GM04503 (cell line): ENCODE measurements at regions not wholly inside any gene's neighbourhood (a gene's known extent, or its start where the extent isn't known, plus 50 kb on each side); places are given as distances from the start of the nearest gene placed in this dataset.
"Not testable (repeated sequence)": the region's sequence is repeated elsewhere in the genome, so short reads cannot be mapped to it uniquely, and the experiment has no call there.

Experiments
- DNase-seq: peaks from one replicate; pipeline ENCODE4 v3.0.0-alpha.2; 2012; ENCODE audit warnings: low read depth

- DNase-seq = peak; percentile 44
Measured at GRCh38 chr2:145380436-145381017, 860.6 kb upstream of the ZEB2 start.

DNA sequence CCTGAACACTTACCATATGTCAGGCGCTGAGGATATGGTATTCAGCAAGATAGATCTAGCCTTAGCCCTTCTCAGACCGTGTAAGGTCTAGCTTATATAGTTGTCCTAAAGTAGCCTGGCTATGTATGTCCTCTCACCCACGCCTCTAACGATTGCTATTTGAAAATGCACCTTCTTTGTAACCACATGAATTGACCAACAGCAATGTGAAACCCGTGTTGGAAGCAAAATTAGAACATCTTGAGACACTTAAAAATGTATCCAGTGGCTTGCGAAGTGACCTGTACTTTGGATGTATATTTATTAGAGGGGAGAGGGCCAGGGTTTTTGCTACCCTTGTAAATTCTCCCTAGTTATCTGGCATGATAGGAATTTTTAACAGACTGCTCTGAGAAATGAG, 860.0 kb upstream of the ZEB2 start:
- DNase-seq = no peak

DNA sequence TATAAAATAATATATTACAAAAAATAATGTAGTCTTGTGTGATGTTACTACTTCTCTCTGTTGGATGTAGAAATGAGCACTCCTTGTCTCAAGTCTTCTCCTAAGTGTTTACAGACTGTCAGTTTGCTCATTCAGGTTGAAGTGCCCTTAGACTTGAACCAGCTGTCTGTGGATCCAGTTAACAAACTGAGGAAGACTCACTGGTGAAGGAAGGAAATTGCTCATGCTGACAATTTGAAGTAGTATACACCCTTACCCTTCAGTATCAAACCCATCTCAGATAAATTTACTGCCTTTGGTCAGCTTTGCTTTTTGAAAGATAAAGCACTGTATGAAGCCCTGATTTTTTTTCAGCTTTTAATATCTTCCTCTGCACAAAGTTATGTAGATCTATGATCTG, 854.2 kb upstream of the ZEB2 start:
- DNase-seq = no peak

- DNase-seq = not testable (repeated sequence)
Measured at GRCh38 chr2:145367334-145367733, 847.4 kb upstream of the ZEB2 start.

DNA sequence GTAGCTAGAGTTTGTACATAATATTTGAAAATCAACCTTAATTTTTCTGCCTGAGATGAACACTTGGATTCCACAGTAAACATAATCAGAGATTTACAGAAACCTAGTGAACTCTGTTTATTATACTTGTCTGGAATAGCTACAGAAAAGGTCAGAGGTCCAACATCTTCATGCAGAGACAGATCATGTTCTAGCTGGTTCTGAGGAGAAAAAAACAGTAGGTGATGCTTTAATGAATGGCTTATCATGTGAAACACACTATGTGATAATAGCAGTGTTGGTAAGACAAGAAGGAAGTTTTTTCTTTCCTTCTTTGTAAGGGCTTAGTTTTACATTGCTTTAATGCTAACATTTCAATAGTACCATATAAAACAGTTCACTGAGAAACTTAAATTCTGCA, 846.4 kb upstream of the ZEB2 start:
- no peak for DNase-seq

GRCh38 chr2:145360129-145360790, 840.3 kb upstream of the ZEB2 start:
- DNase-seq = no peak

DNA sequence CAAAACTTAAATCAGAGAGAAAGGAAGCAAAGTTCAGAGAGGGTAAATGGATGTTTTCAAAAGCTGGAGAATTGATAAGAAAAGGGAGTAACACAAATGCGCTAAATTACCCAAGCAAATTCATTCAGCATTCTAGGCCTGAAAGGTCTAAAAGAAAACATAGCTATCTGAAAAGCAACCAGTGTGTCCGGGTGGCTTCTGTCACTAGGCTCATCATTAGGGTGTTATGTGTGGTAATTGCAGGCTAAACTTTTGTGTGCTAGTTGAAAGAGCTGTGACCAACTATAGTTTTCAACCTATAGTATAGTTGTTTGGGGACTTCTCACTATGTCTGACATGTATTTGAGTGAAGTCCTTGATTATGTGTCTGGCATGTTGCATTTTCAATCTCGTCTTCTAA, 839.6 kb upstream of the ZEB2 start:
- DNase-seq = no peak

DNA sequence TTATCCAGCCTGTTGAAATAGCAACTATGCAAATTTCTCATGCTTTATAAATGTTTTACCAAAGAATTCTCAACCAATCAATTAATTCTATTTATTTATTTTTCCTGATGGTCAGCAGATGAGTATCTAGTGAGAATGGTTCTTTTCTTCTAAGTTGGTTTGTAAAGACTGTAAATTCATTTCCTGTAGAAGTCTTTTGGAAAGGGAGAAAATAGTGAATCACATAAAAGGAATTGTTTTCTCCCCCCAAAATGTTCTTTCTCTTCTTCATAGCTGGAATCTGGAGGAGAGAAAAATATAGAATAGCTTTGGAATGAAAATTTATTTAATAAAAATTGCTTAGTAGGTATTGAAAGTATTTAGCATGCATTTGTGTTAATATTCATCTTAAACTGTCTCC, 836.1 kb upstream of the ZEB2 start:
- DNase-seq = no peak

DNA sequence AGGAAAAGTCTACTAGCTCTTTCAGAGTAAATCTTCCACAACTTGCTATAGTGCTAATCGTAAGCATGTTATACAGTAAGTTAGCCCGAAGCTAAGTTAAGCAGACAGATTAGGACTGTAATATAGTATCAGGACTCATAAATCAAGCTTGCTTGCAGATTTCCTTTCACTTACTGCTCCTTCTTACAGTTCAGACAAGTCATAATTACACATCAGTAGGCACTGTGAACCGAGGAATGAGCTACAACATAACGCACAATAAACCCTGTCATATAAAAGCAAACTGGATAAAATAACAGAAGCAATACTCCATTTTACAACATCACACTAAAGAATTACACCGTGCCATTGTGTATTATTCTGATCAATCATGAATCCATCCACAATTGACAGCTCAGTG, 832.6 kb upstream of the ZEB2 start:
- DNase-seq = no peak

- DNase-seq = no peak
Measured at GRCh38 chr2:145351864-145352425, 832.0 kb upstream of the ZEB2 start.

DNA sequence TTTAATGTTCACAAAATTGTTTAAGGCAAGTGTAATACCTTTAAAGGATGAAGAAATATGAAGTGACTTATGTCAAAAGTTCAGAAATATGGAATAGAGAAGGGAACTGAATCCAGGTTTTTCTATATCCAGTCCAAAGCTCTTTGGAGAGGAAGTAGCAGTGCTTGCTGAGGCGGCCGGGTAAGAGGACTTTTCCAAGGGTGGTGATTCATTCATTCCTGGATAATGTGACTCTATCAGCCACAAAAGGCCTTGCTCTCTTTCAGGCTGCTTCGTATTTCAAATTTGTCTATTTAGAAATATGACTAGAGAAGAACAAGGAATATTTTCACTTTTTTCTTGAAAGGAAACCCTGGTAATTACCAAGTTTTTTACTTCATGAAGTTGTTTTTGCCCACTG, 830.1 kb upstream of the ZEB2 start:
- peak; percentile 31 for DNase-seq

- peak; percentile 11 for DNase-seq
Measured at GRCh38 chr2:145344076-145344724, 824.3 kb upstream of the ZEB2 start.

- no peak for DNase-seq
Measured at GRCh38 chr2:145343287-145343686, 823.4 kb upstream of the ZEB2 start.

GRCh38 chr2:145341536-145341935, 821.6 kb upstream of the ZEB2 start:
- DNase-seq = no peak

DNA sequence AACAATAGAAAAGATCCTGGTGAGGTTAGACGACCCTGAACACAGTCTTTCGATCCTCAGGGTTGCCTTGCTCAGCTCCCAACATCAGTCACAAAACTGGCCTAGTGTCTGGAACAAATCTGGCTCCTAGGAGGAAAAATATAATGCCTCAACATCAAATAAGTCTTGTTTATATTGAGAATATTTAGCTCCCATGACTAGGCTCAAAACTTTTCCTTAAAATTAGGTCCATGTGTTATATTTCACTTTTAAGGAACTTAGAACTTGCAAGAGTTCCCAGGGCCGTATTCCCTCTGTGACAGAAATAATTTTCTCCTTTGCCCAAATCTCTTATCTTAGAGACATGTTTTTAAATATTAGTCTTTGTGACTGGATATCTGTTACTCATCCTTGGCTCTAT, 819.7 kb upstream of the ZEB2 start:
- DNase-seq = no peak

- no peak for DNase-seq
Measured at GRCh38 chr2:145332210-145332898, 812.4 kb upstream of the ZEB2 start.

DNA sequence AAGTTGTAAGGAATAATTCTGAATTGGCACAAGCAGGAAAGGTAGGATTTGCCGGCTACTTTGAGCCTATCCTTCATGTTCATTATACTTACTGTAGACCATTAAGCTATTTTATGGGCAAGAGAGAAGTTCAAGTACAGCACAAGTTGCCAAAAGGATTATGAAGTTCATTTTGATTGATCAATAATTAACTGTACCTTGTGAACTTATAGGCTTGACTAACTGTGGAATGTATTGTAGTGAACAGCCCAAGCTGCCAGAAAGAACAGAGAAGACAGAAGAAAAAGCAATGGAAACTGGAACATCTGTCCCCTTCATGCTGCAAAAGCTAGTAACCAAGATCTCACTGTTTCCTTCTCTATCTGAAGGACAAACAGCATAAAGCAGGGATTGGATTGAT, 810.1 kb upstream of the ZEB2 start:
- DNase-seq = no peak

- no peak for DNase-seq
Measured at GRCh38 chr2:145325485-145325884, 805.6 kb upstream of the ZEB2 start.

DNA sequence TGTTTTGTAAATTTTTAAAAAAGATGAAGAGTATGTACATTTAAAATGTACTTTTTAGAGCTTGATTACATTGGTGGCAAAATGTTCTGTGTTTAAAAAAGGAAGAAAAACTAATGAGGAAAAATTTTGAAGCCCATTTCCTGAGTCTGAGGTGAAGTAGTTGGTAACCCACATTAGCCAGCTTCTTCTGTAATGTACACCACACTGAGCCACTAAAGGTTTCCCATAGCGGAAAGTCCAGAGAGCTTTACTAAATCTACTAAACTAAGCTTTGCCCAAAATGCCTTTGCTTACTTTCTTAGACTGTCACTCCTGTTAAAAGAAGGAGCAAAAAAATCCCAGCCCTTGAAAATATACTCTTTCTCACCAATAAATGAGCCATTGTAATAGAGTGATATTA, 804.8 kb upstream of the ZEB2 start:
- no peak for DNase-seq

GRCh38 chr2:145323512-145323911, 803.6 kb upstream of the ZEB2 start:
- peak; percentile 11 for DNase-seq

GRCh38 chr2:145321344-145321743, 801.4 kb upstream of the ZEB2 start:
- no peak for DNase-seq

DNA sequence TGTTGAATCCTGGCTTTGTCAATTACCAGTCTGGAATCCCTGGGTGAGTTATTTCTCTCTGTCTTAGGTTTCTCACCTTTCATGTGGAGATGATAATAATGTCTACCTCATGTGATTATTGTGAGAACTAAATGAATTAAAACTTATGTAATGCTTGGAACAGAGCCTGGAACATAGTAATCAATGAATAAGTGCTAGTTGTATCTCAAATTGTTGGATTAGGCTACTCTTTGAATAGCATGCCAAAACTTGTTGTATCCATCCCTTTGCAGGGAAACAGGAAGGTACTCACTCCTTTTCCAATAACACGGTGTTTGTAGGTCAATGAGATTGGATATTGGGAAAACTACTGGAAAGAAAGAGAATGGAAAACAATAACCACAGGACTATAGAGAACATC, 796.6 kb upstream of the ZEB2 start:
- no peak for DNase-seq

DNA sequence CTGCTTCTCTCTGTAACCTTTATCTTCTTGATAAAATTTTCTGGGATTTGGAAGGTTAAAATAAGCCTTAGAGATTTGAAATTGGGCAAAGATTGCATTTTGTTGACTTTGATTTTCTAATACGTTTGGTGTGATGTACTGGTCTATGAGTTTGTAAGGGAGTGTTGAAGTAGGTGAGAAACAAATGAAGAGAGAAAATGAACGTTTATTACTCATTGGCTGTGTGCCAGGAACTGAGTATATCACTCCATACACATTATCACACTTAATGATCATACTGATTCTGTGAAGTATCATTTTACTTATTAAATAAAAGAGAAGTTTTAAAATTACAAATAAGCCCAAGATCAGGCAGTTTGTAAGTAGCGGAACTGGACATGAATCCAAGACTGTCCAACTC, 795.1 kb upstream of the ZEB2 start:
- no peak for DNase-seq
